ENCODE measurements at regions not wholly inside any gene's neighbourhood (a gene's known extent, or its start where the extent isn't known, plus 50 kb on each side); places are given as distances from the start of the nearest gene placed in this dataset.

DNA sequence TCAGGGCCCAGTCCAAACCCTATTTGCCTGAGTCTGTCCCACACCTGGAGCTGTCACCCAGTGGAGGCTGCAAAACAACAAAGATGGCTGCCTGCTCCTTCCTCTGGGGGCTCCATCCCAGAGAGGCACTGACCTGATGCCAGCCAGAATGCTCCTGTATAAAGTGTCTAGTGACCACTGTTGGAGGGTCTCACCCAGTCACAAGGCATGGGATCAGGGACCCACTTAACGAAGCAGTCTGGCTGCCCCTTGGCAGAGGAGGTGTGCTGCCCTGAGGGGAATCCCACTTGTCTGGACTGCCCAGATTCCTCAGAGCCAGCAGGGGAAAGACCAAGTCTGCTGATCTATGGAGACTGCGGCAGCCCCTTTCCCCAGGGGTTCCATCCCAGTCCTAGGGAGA is 241.6 kb downstream of the CDH26 start:
- H3K36me3 ChIP-seq (ENCODE audit: control insufficient read depth in 1 of 2, insufficient read depth in 2 of 2, low read length in 2 of 2): no peaks in the 10 kb centered on the region
- H3K18ac ChIP-seq (ENCODE audit: low read length): no peak overlapping the region
- no peak overlapping the region for H2BK120ac ChIP-seq (ENCODE audit: insufficient read depth, low read length, poor library complexity)
- no peak overlapping the region for H2BK12ac ChIP-seq (ENCODE audit: low read length)
- peaks cover 4% of the 10 kb centered on the region for H3K9me3 ChIP-seq (ENCODE audit: insufficient read depth, low read depth, low read length)
- DNase-seq: no peak
- no peak overlapping the region for H3K27ac ChIP-seq (ENCODE audit: low read depth, low read length)
- no peak overlapping the region for H3K4me3 ChIP-seq (ENCODE audit: low read depth, low read length)
- no peak overlapping the region for H2BK5ac ChIP-seq (ENCODE audit: low read depth, low read length, poor library complexity)
- H4K12ac ChIP-seq (ENCODE audit: low read depth, low read length): no peak overlapping the region
- no peak overlapping the region for H2AK5ac ChIP-seq (ENCODE audit: low read length)
- H3K9ac ChIP-seq (ENCODE audit: low read length): no peak overlapping the region
- H4K91ac ChIP-seq (ENCODE audit: low read depth, low read length): no peak overlapping the region
- H4K8ac ChIP-seq (ENCODE audit: low read depth, low read length): no peak overlapping the region
- H3K4me1 ChIP-seq (ENCODE audit: control insufficient read depth in 1 of 2, insufficient read depth in 2 of 2, low read length in 2 of 2): peaks cover 3 to 15% of the 10 kb centered on the region in 2 experiments
- H3K4ac ChIP-seq (ENCODE audit: low read depth, low read length): no peak overlapping the region
- H3K4me2 ChIP-seq (ENCODE audit: low read length): no peak overlapping the region
- H3K23ac ChIP-seq (ENCODE audit: low read length): no peak overlapping the region
- no CpG with 5 or more reads among the region's 2 CpGs for WGBS (ENCODE audit: extremely low coverage, insufficient coverage, insufficient read length)
- no peaks in the 10 kb centered on the region for H3K27me3 ChIP-seq (ENCODE audit: insufficient read depth, low read length)
- H3K79me1 ChIP-seq (ENCODE audit: low read length): no peaks in the 10 kb centered on the region
- no peak overlapping the region for H2AFZ ChIP-seq (ENCODE audit: insufficient read depth, low read length, poor library complexity)
- no peaks in the 10 kb centered on the region for H3K79me2 ChIP-seq (ENCODE audit: control insufficient read depth, insufficient read depth, low read length, poor library complexity)
- no peak overlapping the region for H3K14ac ChIP-seq (ENCODE audit: low read length)

DNA sequence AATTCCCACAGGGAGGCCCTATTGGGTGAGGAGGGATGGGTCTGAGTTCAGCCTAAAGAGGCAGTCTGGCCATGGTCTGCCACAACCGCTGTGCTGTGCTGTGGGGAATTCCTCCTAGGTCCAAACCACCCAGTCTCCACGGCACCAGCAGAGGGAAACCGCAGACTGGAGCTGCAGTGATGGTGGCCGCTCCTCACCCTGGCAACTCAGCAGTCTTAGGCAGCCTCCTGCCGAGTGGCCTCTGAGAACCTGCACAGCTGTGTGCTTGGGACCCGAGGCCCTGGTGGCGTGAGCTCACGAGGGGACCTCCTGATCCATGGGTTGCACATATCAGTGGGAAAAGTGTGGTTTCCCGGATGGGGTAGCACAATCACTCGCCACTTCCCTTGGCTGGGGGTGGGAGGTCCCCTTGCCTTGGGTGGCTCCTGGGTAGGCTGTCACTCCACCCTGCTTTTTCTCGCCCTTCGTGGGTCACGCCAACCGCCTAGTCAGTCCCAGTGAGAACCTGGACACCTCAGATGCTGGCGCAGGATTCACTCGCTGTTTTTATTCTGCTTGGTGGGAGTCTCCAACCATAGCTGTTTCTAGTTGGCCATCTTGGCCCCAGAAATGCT is 242.2 kb downstream of the CDH26 start:
- H2AK5ac ChIP-seq (ENCODE audit: low read length): no peak overlapping the region
- no peak overlapping the region for H3K14ac ChIP-seq (ENCODE audit: low read length)
- H4K12ac ChIP-seq (ENCODE audit: low read depth, low read length): no peak overlapping the region
- H3K9ac ChIP-seq (ENCODE audit: low read length): no peak overlapping the region
- H3K4me3 ChIP-seq (ENCODE audit: low read depth, low read length): no peak overlapping the region
- peaks cover 3 to 15% of the 10 kb centered on the region in 2 experiments for H3K4me1 ChIP-seq (ENCODE audit: control insufficient read depth in 1 of 2, insufficient read depth in 2 of 2, low read length in 2 of 2)
- no peaks in the 10 kb centered on the region for H3K79me1 ChIP-seq (ENCODE audit: low read length)
- no peak overlapping the region for H2AFZ ChIP-seq (ENCODE audit: insufficient read depth, low read length, poor library complexity)
- DNase-seq: no peak
- WGBS (ENCODE audit: extremely low coverage, insufficient coverage, insufficient read length): no CpG with 5 or more reads among the region's 16 CpGs
- H3K4ac ChIP-seq (ENCODE audit: low read depth, low read length): no peak overlapping the region
- H2BK12ac ChIP-seq (ENCODE audit: low read length): no peak overlapping the region
- no peaks in the 10 kb centered on the region for H3K27me3 ChIP-seq (ENCODE audit: insufficient read depth, low read length)
- peaks cover 4% of the 10 kb centered on the region for H3K9me3 ChIP-seq (ENCODE audit: insufficient read depth, low read depth, low read length)
- no peaks in the 10 kb centered on the region for H3K36me3 ChIP-seq (ENCODE audit: control insufficient read depth in 1 of 2, insufficient read depth in 2 of 2, low read length in 2 of 2)
- H3K18ac ChIP-seq (ENCODE audit: low read length): no peak overlapping the region
- H4K91ac ChIP-seq (ENCODE audit: low read depth, low read length): no peak overlapping the region
- no peak overlapping the region for H2BK5ac ChIP-seq (ENCODE audit: low read depth, low read length, poor library complexity)
- H3K79me2 ChIP-seq (ENCODE audit: control insufficient read depth, insufficient read depth, low read length, poor library complexity): no peaks in the 10 kb centered on the region
- no peak overlapping the region for H3K4me2 ChIP-seq (ENCODE audit: low read length)
- H3K27ac ChIP-seq (ENCODE audit: low read depth, low read length): no peak overlapping the region
- no peak overlapping the region for H4K8ac ChIP-seq (ENCODE audit: low read depth, low read length)
- H3K23ac ChIP-seq (ENCODE audit: low read length): no peak overlapping the region
- H2BK120ac ChIP-seq (ENCODE audit: insufficient read depth, low read length, poor library complexity): no peak overlapping the region

DNA sequence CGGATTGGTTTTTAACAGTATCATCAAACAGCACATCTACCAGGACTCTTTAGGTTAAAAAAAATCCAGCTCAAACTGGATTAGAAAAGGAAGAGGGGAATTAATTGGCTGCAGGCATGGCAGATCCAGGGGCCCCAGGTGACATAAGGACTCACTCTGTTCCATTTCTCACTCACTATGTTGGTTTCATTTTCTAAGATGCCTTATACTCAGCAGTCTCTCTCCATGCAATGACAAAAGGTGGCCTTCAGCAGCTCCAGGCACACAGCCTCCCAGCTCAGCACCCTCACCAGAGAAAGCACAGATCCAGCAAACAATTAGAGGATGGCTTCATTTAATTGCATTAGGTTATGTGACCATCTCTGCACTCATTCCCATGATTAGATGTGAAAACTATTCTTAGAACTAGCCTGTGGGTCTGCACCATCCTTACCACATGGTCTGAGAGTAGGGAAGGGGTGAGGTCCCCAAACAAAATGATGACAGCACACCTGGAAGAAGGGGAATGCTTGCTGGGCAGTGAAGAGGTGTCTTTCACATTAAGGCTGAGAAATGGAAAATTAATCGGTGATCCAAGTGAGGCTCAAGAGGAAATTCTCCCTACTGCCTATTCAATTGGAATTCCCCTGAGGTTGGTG is 243.1 kb downstream of the CDH26 start:
- no peak overlapping the region for H3K18ac ChIP-seq (ENCODE audit: low read length)
- no peak for DNase-seq
- peaks cover 3 to 15% of the 10 kb centered on the region in 2 experiments for H3K4me1 ChIP-seq (ENCODE audit: control insufficient read depth in 1 of 2, insufficient read depth in 2 of 2, low read length in 2 of 2)
- no peak overlapping the region for H3K4me2 ChIP-seq (ENCODE audit: low read length)
- H2AFZ ChIP-seq (ENCODE audit: insufficient read depth, low read length, poor library complexity): no peak overlapping the region
- no peak overlapping the region for H3K23ac ChIP-seq (ENCODE audit: low read length)
- peaks cover 4% of the 10 kb centered on the region for H3K9me3 ChIP-seq (ENCODE audit: insufficient read depth, low read depth, low read length)
- H2BK12ac ChIP-seq (ENCODE audit: low read length): no peak overlapping the region
- H3K27ac ChIP-seq (ENCODE audit: low read depth, low read length): no peak overlapping the region
- no peak overlapping the region for H2AK5ac ChIP-seq (ENCODE audit: low read length)
- no peaks in the 10 kb centered on the region for H3K79me2 ChIP-seq (ENCODE audit: control insufficient read depth, insufficient read depth, low read length, poor library complexity)
- H4K91ac ChIP-seq (ENCODE audit: low read depth, low read length): no peak overlapping the region
- no peak overlapping the region for H3K4ac ChIP-seq (ENCODE audit: low read depth, low read length)
- no peak overlapping the region for H3K4me3 ChIP-seq (ENCODE audit: low read depth, low read length)
- no peaks in the 10 kb centered on the region for H3K27me3 ChIP-seq (ENCODE audit: insufficient read depth, low read length)
- H3K9ac ChIP-seq (ENCODE audit: low read length): no peak overlapping the region
- H2BK120ac ChIP-seq (ENCODE audit: insufficient read depth, low read length, poor library complexity): no peak overlapping the region
- H2BK5ac ChIP-seq (ENCODE audit: low read depth, low read length, poor library complexity): no peak overlapping the region
- H3K36me3 ChIP-seq (ENCODE audit: control insufficient read depth in 1 of 2, insufficient read depth in 2 of 2, low read length in 2 of 2): no peaks in the 10 kb centered on the region
- WGBS (ENCODE audit: extremely low coverage, insufficient coverage, insufficient read length): no CpG with 5 or more reads among the region's 2 CpGs
- no peaks in the 10 kb centered on the region for H3K79me1 ChIP-seq (ENCODE audit: low read length)
- H4K8ac ChIP-seq (ENCODE audit: low read depth, low read length): no peak overlapping the region
- no peak overlapping the region for H4K12ac ChIP-seq (ENCODE audit: low read depth, low read length)
- H3K14ac ChIP-seq (ENCODE audit: low read length): no peak overlapping the region

DNA sequence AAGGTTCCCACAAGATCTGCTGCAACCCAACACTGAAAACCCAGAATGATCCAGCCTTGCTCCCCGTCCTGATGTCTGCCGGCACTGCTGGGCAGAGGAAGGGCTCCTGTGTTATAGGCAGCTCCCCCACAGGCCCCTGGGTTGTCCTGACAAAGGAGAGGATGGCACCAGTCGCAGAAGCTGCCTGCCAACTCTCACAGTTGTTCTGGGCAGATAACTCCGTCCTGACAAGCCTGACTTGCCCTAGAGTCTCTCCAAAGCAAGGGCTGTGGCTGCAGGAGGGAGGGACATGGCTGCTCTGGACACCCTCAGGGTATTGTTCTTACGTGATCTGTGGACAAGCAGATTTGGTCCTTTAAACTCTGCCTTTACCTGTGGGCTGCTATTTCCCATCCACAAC is 243.8 kb downstream of the CDH26 start:
- WGBS (ENCODE audit: extremely low coverage, insufficient coverage, insufficient read length): no CpG with 5 or more reads among the region's 5 CpGs

More for the DNA sequence above, 243.8 kb downstream of the CDH26 start:
- H3K4me1 ChIP-seq (ENCODE audit: control insufficient read depth in 1 of 2, insufficient read depth in 2 of 2, low read length in 2 of 2): peaks cover 3 to 15% of the 10 kb centered on the region in 2 experiments
- no peak overlapping the region for H3K27ac ChIP-seq (ENCODE audit: low read depth, low read length)
- H3K36me3 ChIP-seq (ENCODE audit: control insufficient read depth in 1 of 2, insufficient read depth in 2 of 2, low read length in 2 of 2): no peaks in the 10 kb centered on the region
- H3K4ac ChIP-seq (ENCODE audit: low read depth, low read length): no peak overlapping the region
- H3K79me2 ChIP-seq (ENCODE audit: control insufficient read depth, insufficient read depth, low read length, poor library complexity): no peaks in the 10 kb centered on the region
- no peak overlapping the region for H3K18ac ChIP-seq (ENCODE audit: low read length)
- no peak overlapping the region for H2BK5ac ChIP-seq (ENCODE audit: low read depth, low read length, poor library complexity)
- no peak overlapping the region for H2AFZ ChIP-seq (ENCODE audit: insufficient read depth, low read length, poor library complexity)
- DNase-seq: no peak
- H4K12ac ChIP-seq (ENCODE audit: low read depth, low read length): no peak overlapping the region
- H3K4me3 ChIP-seq (ENCODE audit: low read depth, low read length): no peak overlapping the region
- peaks cover 4% of the 10 kb centered on the region for H3K9me3 ChIP-seq (ENCODE audit: insufficient read depth, low read depth, low read length)
- no peak overlapping the region for H3K4me2 ChIP-seq (ENCODE audit: low read length)
- H2BK12ac ChIP-seq (ENCODE audit: low read length): no peak overlapping the region
- H3K23ac ChIP-seq (ENCODE audit: low read length): no peak overlapping the region
- no peak overlapping the region for H3K14ac ChIP-seq (ENCODE audit: low read length)
- no peaks in the 10 kb centered on the region for H3K79me1 ChIP-seq (ENCODE audit: low read length)
- no peak overlapping the region for H4K8ac ChIP-seq (ENCODE audit: low read depth, low read length)
- no peak overlapping the region for H3K9ac ChIP-seq (ENCODE audit: low read length)
- no peaks in the 10 kb centered on the region for H3K27me3 ChIP-seq (ENCODE audit: insufficient read depth, low read length)
- H4K91ac ChIP-seq (ENCODE audit: low read depth, low read length): no peak overlapping the region
- no peak overlapping the region for H2AK5ac ChIP-seq (ENCODE audit: low read length)
- H2BK120ac ChIP-seq (ENCODE audit: insufficient read depth, low read length, poor library complexity): no peak overlapping the region
